ENCODE measurements at regions not wholly inside any gene's neighbourhood (a gene's known extent, or its start where the extent isn't known, plus 50 kb on each side); places are given as distances from the start of the nearest gene placed in this dataset.

DNA sequence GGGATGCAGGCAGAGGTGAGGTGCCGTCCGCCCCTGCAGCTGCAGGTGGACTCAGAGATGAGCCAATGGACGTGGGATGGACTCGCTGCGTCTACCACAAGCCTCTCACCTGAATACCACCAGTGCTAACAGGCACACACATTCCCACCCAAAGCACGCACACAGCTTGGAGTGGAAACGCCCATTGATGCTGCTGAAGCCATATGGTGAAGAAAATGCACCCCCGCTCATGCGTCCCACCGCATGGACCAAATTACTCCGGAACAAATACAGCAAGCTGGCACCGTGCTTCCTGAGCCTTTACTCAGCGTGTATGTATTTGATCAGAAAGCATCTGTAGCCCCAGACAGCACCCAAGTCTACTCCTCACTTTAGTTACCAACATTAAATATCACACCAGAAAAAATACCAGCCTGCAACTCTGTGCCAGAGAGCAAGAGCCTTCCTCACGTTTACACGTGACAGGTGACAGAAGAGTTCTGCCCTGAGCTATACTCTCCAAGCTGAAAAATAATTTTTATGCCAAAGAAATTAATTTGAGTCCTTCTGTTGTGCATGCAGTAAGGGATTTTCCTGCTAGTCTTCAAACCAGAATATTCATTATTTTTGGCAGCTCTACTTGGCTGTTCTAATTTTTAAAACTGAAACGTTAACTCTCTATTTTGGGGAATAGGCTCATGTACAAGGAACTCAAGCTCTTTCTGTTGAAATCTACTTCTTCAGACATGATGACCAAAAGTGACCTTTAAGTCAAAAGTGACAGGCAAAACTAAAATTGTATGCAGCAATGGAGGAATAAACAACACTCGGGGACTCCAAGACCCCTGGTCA, 58.2 kb upstream of the SYNDIG1 start:
- TF ChIP-seq GATA2 (IDR thresholded peaks at IDR 0.05; ENCODE audit: low read depth, low read length) (no peak), GATA3 (IDR thresholded peaks at IDR 0.05; ENCODE audit: low read depth, low read length) (no peak)

Data from SH-SY5Y (cell line).